SIG-M5 (cell line): ENCODE measurements at regions not wholly inside any gene's neighbourhood (a gene's known extent, or its start where the extent isn't known, plus 50 kb on each side); places are given as distances from the start of the nearest gene placed in this dataset.

Experiments
- DNase-seq: peaks from one replicate; lab custom pipeline; 2025; lab: John Stamatoyannopoulos, UW

DNA sequence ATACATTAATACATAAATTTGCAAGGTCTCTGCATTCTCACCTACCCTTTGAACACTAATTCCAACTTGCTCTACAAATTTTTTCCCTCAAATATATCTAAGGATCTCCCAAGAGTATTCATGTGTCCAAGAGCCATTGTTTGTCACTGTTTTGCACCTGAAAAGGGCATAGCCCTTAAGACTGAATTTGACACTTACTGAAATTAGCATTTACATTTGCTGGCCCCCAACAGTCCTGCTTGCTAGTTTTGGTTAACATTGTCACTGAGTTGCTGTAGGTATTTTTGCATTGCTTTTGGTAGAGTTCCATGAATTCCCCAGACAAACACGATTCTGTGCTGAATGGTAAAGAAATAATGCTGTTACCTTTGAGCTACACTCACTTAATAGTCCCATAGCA, 57.3 kb downstream of the KCNA4 start:
- DNase-seq = no peak

DNA sequence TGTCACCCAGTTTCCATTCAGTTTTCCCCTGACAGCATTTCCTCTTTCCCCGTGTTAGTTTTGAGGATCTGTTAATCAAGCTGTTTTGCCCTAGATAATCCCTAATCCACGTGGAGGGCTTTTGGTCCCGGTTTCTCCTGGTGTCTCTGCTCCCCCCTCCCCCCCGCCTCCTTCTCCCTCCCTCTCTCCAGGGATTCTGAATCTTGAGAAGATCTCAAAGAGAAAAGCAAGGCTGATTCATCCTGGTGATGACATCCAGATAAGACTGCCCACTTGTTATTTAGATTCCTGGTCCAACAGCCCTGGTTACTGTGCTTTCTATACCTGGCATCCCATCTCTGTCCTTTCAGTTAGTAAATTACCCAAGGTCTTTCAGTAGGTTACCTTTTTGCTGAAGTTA, 59.4 kb downstream of the KCNA4 start:
- DNase-seq = no peak

DNA sequence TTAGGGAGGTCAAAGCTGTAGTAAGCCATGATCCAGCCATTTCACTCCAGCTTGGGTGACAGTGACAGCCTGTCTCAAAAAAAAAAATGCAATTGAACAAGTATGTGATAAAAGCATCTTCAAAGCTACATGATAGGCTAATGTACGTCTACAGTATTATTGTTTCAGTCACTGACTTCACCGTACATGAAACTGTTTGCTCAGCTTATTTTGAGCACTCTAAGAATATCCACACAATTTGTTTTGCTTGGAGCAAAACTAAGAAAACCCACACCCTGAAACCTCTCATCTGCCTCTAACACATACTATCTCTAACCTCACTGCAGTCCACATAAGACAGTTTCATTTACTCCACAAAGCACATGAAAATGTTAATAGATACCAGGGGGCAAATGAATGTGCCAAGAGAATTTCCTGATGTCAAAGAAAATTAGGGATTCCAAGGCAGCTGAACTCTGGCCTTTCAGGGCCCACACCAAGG, 60.7 kb downstream of the KCNA4 start:
- no peak for DNase-seq

DNA sequence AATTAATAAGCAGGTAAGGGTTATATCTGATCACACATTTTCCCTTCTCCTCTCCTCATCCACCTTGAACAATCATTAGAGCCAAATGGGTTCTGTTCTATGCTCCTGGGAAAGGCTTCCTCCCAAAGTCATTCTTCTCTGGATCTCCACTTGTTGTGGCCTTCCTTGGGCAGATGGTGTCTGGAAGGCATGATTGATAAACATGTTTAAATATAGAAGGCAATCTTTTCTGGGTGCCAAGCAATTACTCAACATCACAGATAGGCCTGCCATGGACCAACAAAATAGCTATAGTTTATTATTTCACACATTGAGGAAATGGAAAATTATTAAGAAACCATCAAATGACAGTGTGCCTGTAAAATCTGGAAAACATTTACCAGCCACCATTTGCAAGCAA, 73.5 kb downstream of the KCNA4 start:
- DNase-seq = no peak

DNA sequence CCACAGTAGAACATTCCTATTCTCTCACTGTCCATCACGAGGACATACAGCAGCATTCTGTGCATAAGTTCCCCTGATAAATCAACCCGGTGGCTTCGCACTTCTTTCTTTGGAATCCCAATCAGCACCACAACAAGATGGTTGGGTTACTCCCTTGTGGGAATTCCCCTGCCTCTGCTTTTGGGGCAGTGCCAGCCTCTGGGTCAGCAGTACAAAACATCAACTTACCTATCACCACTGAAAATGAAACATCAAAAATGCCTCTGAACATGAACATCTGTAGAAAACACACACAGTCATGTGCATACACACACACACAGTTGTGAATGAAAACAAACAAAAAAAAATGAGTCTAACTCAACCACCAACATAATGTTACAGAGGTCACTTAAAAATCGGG, 79.3 kb downstream of the KCNA4 start:
- DNase-seq = no peak

DNA sequence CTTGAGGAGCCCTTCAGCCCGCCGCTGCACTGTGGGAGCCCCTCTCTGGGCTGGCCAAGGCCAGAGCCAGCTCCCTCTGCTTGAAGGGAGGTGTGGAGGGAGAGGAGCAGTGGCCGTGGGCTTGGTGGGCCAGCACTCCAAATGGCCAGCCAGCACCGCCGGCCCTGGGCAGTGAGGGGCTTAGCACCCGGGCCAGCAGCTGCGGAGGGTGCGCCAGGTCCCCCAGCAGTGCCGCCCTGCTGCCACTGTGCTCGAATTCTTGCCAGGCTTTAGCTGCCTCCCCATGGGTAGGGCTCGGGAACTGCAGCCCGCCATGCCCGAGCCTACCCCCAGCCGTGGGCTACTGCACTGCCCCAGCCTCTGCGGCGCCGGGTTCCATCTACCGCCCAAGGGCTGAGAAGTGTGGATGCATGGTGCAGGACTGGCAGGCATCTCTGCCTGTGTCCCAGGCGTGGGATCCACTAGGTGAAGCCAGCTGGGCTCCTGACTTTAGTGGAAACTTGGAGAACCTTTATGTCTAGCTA, 82.7 kb downstream of the KCNA4 start:
- DNase-seq = no peak

DNA sequence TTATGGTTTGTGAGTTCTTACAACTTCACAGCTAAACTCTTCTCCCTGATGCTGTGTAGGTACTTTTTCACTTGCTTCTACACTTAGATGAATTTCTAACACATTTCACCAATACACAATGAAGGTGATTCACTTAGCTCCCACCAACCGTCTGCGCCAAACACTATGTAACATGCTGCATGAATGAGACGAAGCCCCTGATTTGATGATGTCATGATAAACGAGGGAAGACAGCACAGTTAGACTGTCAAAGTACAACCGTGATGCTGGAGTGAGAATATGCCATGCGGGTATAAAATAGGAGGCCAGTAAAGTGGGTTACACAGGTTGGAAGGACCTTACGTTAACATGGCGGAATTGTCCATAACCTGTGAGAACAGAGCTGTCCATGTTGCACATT, 100.8 kb downstream of the KCNA4 start:
- DNase-seq = no peak

DNA sequence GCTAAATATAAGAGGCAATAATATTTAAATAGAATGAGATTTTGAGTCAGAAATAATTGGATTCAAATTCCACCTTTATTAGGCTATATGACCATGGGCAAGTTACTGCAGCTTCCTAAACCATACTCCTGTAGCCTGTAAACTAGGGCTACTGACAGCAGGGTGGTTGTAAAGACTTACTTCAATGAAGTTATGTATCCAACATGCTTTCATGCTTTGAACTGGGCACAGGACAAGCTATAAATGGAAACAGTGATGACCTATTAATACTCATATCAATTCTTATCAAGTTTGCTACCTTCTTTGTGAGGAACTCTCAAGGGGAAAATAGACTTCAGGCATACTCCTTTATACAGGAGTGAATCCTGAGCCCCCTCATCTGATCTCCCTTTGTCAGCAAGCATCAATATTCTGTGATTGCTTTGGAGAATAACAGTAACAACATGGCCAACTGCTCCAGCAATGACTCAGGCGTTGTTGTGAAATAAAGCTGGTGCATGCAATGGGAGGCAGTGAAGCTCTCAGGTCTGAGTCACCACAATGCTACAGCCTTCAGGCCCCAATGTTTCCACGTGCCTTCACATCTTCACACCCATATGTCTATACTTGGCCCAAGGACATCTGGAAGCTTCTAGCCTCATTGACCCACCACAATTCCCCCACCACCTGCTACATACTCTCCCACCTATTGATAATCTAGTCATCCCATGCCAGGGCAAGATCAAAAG, 102.5 kb downstream of the KCNA4 start:
- DNase-seq = no peak

DNA sequence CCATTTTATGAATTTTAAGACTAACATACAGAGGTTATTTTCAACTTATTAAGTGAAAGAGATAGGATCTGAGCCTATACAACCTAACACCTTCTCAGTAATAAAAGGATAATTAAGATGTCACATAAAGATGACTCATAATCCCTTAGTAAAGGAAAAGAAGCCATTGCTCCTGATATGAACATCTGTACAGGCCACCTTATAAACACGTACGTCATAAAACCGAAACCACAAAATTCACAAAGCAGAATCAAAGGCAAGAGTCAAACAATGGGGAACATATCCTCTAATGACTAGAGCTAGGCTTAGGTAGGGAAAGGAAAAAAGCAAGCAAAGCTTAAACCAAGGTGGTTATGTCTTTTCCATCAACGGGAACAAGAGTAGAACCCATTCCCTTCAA, 103.5 kb downstream of the KCNA4 start:
- DNase-seq = no peak

DNA sequence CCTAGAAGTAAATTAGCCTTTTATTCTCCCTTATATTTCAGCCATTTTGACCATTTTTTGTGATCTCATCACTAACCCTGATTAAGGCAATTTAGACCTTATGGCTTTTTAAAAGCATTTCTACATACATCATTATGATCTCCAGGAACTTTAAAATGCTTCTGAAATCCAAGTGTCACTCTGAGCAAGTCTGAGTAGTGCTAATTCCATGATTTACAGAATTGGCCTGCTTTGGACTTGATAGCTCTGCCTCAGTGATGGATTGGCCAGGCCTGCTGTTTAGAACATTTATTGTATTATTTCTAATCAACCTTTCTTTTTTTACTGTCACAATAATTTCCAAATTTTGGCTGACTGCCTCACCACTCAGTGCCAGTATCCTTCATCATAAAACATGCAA, 116.4 kb downstream of the KCNA4 start:
- DNase-seq = no peak

DNA sequence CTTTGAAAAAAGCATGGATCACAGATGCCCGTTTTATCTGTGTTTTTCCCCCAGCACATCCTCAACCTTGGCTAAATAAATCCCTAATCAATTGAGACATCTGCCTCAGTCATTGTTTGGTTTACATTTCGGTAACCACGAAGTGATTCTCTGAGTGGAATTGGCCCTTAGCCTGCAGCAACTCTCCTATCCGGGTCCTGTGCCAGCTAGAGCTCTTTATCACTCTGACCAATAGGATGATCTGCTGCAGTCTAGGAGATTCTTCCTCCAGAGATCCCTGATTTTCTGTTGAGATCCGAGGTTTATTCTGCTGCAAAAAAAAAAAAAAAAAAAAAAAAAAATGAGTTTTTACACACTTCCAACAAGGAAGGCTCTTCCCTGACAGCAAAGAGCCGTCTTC, 137.3 kb downstream of the KCNA4 start:
- DNase-seq = no peak

DNA sequence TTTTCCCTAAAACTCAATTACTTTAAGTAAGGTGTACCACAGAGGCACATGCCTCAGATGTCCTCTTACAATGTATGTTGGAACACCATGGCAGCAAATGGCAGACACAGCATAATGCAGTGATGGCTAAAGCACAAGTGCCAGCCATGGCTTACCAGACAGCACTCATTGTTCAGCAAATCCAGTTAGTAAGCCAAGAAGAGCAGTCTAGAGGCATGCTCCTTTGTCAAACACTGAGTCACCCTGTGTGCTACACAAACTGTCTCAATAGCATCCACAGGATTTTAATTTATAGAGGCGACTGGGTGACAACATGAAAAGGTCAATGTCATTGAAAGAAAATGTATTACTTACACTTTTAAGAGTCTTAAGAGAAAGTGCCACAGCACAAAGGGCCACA, 140.6 kb downstream of the KCNA4 start:
- DNase-seq = no peak

DNA sequence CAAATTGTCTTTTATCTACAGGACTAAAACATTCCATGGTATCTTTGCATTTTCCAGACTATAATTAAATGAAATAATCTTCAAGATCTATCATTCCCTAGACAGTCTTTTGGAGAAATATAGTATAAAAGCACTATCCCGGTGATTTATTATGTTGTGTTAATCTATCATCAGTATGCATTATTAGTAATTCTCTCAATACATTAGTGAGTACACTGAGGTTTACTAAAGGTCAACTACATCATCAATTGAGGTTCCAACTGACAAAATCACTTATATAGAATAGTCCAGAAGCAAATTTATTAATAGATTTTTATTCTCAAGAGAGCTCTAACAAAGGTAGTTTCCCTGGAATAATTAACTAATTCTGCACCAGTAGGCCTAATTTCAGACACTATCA, 169.6 kb downstream of the KCNA4 start:
- no peak for DNase-seq

DNA sequence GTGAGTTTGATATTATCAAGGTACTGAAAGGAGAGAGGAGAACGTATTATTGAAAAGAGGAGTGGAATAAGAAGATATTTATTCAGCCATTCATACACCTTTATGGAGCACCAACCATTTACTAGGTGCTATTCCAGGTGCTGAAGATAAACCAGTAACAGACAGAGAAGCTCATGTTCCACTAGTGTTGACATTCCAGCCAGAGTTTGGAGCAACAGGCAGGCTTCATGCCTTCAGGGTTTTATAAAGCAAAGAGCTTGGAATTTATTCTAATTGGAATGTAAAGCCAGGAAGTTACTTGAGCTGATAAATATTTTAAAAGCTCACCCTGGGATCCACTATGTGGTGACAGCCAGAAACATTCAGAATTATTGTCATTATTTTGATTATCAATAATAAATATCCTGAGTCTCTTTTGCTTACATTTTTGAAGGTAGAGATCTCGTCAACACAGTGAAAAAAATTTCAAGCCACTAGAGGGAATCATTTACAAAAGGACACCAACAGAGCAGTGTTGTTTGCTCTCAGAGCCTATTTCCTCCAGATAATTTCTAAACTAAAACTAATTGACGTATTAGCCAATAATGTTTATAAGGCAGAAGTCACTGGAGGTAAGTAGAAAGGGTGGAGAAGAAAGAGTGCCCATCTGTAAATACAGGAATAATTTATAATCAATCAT, 172.0 kb downstream of the KCNA4 start:
- no peak for DNase-seq

DNA sequence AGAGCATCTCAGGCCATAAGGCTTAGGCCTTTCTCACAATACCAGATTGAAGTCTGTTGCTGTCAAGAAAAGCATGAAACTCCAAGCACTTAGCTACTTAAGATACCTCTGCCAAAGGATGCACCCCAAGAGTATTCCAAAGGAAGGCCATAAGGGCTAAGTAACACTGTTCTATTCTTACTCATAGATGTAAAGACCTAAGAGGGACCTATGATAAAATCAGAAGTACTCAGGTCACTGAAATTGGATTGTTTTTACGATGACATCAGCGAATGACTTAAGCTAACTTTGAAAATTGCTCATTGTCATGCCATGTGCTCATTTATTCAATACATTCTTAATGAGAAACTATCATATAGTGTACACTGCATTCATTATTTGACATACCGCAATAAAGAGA, 172.8 kb downstream of the KCNA4 start:
- no peak for DNase-seq

DNA sequence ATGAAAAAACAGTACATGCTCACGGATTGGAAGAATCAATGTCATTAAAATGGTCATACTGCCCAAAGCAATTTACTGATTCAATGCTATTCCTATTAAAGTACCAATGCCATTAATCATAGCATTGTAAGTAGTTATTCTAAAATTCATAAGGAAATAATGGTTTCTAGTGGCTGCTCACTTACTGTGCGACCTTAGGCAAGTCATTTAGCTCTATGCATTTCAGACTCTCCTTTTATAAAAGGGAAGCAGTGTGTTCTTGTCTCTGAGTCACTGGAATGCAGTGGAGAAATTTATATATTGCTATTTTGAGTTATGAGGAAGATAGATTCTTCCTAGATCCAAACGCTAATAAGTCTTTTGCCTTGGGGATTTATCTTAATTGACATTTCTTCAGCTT, 174.8 kb downstream of the KCNA4 start:
- no peak for DNase-seq

DNA sequence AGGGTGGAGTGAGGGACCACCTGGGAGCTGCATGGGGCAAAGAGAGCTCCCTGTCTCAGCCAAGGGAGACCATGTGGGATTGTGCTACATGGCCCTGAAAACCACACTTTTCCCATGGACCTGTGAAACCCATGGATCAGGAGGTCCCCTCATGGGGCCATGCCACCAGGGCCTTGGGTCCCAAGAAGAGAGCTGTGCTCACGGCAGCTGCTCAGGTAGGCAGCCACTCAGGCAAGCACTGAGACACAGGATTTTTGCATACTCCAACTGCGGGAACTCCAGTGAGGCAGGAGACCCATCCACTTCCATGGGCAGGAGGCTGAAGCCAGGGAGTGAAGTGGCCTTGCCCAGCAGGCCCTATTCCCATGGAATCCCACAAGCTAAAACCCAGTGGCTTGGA, 190.0 kb downstream of the KCNA4 start:
- DNase-seq = no peak

DNA sequence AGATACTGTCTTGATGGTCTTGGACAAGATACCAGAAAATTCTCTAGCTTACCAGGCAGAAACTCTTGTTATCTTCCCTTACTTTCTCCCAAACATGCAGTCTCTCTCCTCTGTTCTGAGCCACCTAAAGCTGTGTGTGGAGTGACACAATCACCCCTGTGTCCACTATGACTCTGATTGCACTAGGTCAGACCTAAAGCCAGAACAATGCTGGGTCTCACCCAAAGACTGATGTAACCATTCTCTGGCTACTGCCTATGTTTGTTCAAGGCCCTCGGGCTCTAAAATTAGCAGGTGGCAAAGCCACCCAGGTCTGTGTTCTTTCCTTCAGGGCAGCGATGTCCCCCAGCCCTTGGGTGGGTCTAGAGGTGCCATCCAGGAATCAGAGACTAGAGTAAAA, 200.5 kb downstream of the KCNA4 start:
- no peak for DNase-seq

DNA sequence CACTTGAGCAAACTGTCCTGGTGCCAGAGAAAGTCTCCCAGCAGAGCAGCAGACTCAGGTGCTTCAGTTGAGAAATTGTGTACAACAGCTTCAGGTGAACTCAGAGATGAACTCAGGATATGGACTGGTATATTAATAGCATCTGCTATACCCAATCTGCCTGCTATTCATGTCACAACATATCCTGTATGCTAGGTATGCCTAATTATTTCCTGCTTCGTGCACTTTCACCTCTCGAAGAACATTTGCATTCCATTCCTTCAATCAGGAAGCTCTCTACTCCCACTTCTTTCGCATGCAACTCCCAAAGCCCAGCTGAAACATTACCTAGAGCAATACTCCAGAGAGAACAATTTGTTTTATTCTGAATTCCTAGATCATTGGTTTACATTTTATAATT, 207.7 kb downstream of the KCNA4 start:
- no peak for DNase-seq

DNA sequence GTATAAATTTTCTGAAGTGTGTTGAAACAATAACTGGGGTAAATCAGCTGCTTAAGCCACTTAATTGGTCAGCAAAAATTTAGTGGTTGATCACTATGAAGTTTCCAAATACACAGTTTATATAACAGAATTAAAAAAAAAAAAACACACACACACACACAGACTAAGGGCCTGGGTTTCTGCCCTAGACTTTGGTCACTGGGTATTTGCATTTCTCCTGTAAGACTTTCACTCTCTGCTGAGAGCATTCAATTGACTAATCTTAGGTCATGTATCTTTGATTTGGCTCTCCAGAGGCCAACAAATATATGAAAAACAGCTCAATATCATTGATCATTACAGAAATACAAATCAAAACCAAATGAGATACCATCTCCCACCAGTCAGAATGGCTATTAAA, 214.3 kb downstream of the KCNA4 start:
- no peak for DNase-seq

DNA sequence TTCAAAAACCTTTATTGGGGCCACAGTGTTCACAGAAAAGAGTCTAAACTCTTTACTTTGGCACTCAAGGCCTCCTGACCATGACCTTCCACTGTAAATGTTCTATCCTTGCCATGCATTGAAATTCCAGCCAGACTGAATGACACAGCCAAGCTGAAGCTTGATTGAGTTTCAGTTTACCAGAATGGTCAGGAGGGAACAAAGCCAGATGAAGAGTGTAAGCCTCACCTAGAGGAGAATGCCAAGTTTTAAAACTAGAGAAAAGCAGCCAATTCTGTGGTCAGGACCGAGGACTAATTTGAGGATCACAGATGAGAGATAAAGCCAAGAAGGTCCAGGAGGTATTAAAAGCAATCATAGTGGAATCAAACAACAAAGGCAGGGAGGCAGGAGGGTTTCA, 215.3 kb downstream of the KCNA4 start:
- DNase-seq = no peak

DNA sequence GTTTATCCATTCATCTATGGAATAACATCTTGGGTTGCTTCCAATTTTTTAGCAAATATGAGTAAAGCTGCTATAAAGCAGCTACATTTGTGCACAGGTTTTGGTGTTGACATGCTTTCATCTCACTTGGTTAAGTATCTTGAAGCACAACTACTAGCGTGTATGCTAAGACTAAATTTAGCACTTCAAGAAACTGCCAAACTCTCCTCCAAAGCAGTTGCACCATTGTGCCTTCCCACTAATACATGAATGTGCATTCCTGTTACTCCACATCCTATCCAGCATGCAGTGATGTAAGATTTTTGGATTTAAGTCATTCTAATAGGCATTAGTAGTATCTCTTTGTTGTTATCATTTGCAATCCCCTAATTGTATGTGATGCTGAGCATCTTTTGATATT, 230.7 kb downstream of the KCNA4 start:
- DNase-seq = no peak

DNA sequence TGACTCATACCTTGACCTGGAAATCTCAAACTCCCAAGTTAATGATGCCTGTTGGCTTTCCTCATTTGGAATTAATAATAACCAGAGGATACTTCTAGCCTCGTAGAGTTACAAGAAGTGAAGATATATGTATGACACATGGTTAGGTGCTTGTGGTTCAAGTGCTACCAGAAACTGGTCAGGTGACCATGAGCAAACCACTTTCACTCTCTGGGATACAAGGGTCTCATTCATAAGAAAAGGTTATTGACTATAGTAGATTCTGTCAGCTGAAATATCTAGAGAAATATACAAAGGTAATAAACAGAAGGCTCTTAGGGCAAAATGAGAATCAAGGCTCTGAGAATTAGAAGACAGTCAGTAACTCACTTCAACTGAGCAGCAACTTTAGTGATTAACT, 233.3 kb downstream of the KCNA4 start:
- DNase-seq = no peak

DNA sequence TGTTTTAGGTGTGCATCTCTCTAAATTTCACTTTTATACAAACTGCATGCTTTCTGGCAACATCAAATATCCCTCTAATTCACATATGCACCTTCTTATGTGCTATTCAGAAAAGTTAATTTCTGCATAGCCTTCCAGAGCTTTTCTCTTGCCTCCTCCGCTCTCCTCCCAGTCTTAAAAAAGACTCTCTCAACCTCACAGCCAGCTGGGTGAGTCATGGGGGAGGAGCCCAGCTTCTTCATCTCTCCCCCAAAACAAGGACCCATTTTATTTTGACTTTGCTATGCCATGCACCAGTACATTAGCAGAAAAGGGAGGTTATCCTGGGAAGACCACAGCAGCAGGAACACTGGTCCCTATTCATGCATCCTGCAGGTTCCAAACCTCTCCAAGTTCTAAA, 234.4 kb downstream of the KCNA4 start:
- DNase-seq = no peak
